ENCODE measurements at regions not wholly inside any gene's neighbourhood (a gene's known extent, or its start where the extent isn't known, plus 50 kb on each side); places are given as distances from the start of the nearest gene placed in this dataset.

DNA sequence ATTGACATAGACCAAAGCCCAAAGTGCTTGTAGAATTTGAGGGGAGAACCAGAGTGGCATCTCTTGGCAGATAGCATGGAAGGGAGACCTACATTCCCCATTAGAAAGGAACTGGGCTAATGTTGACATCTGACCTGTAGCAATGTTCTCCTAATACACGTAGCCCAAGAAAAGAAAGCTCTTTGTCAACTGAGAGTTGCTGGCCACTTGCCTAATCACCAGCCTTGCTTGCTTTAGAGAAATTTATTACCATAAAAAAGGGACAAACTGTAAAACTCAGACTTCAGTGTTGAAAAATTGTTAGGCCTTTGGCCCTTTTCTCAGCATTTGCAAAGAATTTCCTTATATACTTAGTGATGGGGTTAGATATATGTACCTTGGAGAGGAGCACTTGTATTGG is 777.5 kb downstream of the MAFB start:
- TF ChIP-seq CTCF (conservative IDR thresholded peaks at IDR 0.05), result no peak
- H3K27ac ChIP-seq, result no peak overlapping the region

- no peak for TF ChIP-seq CTCF (conservative IDR thresholded peaks at IDR 0.05)
- H3K27ac ChIP-seq, result no peak overlapping the region
These were observed 778.5 kb downstream of the MAFB start for GRCh38 chr20:39910536-39910935.

DNA sequence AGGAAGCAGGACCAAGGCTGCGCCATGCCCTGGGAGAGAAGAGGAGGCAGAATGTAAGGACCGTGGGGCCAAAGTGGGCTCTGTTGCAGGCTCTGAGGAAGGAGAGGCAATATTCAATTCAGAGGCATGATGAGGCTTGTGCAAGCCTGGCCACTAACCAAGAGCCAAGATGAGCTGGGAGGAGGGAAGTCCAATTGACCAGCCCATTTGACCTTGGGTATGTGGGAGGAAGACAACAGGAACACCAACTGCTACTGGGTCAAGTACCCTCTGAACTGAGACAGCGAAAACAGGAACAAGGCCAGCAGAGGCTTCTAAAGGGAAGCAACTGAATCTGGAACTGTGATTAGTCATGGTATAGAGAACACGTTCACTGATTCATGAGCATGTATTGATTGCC is 779.6 kb downstream of the MAFB start:
- no peak overlapping the region for H3K27ac ChIP-seq
- no peak for TF ChIP-seq CTCF (conservative IDR thresholded peaks at IDR 0.05)

DNA sequence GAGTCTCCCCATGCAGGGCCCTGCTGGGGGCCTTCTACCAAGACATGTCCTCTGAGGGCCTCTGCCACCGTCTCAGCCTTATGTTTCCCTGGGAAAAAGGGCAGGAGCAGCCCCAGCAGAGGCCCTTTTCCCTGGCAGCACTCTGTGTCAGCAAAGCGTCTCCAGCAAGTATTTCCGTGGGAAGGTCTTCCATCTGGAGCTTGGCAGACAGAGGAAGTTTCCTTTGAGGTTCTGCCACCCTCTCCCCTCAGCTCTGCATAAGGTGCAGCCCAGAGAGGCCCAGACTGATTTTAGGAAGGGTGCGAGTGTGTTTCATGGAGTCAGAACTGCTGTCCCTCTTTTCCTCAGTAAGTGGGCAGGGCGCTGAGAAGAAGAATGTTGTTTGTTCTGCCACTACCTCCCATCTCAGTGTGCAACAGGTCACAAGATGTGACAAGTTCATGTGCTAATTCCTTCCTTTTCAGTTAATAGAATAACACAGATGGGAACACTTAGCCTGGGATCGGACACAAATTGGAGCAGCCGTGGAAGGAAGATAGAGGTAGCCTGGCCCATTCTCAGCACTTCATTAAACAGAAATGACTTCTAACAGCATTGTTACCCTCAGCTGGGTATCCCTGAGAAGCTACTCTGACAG is 784.4 kb downstream of the MAFB start:
- no peak for TF ChIP-seq CTCF (conservative IDR thresholded peaks at IDR 0.05)
- H3K27ac ChIP-seq, result no peak overlapping the region

DNA sequence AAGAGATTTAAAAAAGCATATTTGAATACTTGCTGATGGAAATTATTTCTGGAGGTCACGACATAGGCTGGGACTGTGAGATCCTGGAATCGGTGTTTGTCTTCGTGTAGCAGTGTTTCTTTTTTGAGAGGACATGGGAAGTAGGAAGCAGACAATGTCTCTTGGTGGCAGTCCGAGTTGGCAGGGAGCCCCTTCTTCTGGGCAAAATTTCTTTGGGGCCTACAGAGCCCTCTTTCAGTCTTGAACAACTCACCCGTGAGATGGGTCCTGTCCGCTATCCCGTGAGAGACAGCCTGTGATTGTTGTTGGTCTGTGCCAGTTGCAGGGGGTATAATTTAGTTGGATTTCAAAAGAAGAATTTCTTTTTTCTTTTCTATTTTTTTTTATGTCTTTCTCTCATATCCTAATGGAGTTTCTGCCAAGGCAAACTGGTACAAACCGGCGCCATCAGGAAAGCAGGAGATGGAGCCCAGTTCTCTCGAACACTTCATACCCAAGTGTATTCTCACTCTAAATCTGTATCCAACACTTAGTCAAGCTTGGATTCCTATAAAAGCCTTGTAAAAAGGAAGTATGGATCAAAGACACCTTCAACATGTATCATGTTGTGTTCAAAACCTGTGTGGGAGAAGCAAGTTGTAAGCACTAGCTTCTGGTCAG is 785.1 kb downstream of the MAFB start:
- no peak for TF ChIP-seq CTCF (conservative IDR thresholded peaks at IDR 0.05)

DNA sequence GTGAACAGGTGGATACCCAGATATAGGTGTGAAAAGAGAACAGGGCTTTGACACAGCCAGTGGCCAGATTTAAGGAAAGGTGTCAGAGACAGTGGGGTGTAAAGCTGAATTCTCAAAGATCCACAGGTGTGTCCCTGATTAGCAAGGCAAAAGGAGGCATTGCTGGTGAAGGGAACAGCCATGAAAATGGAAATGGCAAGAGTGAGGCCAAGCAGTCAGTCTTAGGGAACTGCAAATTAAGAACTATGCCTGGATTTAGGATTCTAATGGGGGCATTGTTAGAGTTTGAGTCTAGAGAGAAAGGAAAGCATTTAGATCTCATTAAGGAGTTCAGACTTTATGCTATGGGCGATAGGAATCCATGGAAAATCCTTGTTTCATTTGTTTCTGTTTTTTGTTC is 789.2 kb downstream of the MAFB start:
- H3K27ac ChIP-seq, result no peak overlapping the region
- no peak for TF ChIP-seq CTCF (conservative IDR thresholded peaks at IDR 0.05)

More for the DNA sequence above, 785.1 kb downstream of the MAFB start:
- no peak overlapping the region for H3K27ac ChIP-seq

DNA sequence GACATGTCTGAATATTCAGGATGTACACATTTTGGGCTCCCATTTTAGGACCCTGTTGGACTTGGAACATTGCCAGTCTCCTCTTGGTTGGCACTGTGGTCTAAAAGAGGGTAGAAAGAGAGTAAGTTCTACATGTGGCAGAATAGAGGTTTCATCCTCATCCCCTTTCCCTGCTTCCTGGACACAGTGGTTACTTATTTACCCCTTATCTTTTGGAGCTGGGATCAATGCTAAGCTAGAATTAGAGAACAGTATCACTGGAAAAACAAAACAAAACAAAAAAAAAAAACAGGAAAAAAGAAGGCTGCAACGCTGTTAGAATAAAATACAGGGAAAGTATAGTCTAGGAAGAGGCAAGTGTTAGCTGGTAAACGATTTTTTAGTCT is 790.6 kb downstream of the MAFB start:
- no peak overlapping the region for H3K27ac ChIP-seq
- TF ChIP-seq CTCF (conservative IDR thresholded peaks at IDR 0.05), result no peak

Data from VCaP (cell line).